NCI-H226 (cell line): ENCODE measurements at regions not wholly inside any gene's neighbourhood (a gene's known extent, or its start where the extent isn't known, plus 50 kb on each side); places are given as distances from the start of the nearest gene placed in this dataset.

Experiments
- DNase-seq: peaks from one replicate; pipeline ENCODE4 v3.0.0-alpha.2; 2015

DNA sequence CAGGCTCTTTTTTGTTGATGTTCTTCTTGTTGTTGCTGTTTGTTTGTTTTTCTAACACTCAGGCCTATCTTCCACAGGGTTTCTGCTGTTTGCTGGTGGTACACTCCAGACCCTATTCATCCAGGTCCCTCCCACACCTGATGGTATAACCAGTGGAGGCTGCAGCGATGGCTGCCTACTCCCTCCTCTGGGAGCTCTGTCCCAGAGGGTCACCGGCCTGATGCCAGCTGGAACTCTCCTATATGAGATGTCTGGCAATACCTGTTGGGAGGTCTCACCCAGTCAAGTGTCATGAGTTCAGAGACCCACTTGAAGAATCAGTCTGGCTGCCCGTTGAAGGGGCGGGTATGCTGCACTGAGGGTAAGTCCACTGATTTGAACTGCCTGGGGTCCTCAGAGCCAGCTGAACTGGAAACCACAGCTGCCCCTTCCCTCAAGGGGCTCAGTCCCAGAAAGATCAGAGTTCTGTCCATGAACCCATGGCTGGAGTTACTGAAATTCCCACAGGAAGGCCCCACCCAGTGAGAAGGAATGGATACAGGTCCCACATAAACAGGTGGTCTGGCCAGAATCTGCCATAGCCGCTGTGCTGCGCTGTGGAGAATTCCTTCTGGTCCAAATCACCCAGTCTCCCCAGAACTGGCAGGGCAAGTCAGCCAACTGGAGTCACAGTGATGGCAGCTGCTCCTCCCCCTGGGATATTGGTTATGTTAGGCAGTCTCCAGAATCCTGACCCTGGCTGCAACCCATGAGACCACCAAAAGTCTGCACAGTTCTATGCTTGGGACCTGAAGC is 664.4 kb downstream of the FRK start:
- DNase-seq, result no peak

DNA sequence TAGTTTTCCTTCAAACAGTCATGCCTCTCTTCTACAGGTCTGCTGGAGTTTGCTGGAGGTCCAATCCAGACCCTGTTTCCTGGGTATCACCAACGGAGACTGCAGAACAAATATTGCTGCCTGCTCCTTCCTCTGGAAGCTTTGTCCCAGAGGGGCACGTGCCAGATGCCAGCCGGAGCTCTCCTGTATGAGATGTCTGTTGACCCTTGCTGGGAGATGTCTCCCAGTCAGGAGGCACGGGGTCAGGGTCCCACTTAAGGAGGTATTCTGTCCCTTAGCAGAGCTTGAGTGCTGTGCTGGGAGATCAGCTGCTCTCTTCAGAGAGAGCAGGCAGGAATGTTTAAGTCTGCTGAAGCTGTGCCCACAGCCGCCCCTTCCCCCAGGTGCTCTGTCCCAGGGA is 666.9 kb downstream of the FRK start:
- no peak for DNase-seq

DNA sequence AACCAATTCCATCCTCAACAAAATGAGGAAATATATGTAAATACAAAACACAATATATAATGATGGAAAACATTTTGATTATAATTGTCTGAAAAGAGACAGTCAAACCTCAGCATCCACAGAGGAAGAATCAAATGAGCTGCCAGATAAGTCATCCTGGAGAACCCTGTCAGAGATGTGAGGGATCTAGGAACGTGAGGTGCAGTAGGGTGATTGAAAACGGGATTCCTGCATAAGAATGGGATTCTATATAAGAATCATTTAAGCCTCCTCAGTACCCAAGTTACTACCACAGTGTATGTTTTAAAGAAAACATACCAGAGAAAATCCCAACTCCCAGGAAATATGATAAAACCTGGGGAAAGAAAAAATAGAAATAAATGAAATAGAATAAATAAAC is 690.5 kb downstream of the FRK start:
- no peak for DNase-seq

DNA sequence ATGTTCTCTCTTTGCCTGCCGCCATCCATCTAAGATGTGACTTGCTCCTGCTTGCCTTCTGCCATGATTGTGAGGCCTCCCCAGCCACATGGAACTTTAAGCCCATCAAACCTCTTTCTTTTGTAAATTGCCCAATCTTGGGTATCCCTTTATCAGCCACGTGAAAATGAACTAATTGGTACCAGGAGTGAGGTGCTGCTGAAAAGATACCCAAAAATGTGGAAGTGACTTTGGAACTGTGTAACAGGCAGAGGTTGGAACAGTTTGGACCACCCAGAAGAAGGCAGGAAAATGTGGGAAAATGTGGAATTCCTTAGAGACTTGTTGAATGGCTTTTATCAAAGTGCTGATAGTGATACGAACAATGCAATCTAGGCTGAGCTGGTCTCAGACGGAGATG is 694.9 kb downstream of the FRK start:
- DNase-seq, result no peak

DNA sequence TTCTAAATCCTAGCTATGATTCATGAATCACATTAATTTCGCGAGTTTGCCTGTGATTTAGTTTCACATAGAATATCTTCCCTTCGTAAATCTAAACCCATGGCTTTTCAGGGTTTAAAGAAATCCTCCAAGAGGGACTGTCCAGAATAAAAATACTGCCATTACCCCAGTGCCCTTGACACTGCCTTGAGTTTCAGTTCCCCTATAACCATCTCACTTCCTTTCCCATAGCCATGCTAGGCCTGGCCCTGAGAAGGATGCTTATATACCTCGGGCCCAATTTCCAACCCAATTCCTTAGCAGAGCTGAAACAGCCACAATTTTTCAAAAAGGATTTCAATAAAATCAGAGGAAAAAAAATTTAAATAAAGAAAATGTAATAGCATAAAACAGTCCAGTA is 697.3 kb downstream of the FRK start:
- DNase-seq, result no peak

DNA sequence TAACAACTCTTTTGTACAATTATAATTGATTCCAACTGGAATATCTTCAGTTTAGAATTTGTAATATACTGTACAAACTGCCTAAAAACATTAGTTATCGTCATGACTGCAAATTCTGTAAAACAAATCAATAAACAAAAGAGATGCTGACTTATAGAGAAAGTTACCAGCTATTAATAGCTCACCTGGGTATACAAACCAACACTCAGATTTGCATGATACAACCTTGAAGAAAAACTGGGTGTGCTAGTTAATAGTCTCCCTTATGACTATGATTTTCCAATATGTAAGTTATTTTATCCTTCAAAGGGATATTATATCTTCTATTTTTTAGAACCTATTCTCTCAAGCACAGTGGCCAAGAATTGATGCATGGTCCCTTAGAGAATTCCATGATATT is 698.5 kb downstream of the FRK start:
- DNase-seq, result no peak

DNA sequence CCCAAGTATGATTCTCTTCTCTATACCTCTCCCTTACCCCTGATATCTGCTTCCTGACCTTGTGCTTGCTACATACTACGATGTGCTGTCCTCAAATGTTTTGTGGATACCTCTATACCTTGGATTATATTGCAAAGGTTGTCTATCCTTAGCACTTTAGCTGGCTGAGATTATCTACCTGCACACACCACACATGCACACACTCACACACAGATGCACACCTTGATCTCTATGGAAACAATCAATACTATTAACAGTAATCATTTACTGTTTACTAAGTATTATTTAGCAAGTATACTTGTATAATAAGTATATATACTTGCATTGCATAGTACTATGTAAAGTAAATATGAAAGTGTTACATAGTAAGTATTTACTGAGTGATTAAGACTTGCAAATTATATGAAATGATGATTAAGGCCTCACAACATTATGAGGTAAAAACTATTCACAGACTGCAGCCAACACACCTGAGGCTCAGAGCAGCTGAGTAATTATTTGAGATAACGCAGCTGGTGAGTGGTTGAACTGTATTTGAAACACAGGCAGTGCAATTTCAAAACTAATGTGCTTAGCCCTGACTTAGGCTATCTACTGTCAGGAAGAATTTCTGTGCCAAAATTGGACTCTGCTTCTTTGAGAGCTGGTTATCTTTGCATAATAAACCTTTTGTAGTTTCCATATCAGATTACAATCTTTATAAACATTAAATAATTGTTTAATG is 699.9 kb downstream of the FRK start:
- DNase-seq, result no peak

DNA sequence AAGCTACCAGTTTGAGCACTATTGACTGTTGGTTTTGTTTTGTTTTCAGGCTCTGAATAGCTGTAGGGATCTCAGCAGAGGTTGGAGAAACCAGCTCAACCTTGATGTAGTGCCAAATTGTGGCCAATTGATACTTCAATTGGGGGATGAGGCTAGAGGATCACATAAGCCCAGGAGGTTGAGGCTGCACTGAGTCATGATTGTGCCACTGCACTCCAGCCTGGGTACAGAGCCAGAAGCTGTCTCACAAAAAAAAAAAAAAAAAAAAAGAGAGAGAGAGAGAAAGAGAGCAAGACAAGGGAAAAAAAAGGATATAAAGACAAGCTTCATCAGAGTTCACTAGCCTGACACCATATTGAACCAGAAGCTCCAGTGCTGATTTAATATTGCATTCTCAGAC is 702.1 kb downstream of the FRK start:
- no peak for DNase-seq

DNA sequence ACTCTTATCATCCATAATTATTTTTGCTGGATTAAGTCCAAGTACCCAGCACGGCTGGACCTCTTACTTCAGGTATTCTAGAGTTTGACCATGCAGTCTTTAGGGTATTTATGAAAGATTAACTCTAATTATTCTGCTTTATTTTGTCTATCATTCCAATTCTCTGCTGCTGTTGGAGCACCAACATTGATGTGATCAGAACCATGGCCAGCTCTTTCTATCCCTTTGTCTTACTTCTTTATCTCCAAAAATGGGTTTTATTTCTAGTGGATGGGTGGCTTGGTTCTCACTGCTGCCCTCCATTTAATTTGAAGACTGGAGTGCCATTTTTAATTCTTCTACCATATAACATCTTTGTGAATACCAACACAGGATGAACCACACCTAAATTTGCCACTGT is 704.3 kb downstream of the FRK start:
- DNase-seq, result no peak

DNA sequence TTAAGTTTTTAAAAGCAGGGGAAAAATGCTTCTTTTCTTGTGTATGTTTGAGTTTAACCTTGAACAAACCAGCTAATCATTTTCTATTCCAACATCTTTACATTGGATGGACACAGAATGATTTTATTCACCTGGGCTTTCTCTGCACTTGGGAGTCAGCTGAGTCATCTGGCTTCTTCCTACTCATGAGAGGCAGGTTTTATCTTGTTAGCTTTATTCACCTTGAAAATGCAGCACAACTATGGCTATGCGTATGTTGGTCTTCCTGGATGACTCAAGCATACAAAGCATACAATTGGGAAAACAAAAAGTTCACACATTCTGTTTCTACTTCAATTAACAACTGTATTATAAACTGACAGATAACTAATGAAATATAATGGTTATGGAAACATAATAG is 737.7 kb downstream of the FRK start:
- DNase-seq, result no peak

DNA sequence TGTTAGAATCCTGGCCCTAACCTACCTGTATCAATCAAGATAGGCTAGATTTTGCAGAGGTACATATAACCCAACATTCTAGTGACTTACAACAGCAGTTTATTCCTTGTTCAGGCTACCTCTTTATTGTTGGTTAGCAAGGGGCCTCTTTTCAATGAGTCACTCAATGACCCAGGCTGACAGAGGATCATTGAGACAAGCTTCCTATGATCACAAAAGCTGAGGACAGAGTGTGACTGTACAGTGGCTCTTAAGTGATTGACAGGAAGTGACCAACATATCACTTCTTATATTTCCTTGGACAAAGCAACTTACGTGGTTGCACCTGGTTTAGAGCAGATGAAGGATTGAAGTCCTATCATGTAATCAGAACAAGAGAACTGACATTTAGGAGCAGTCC is 740.9 kb downstream of the FRK start:
- DNase-seq, result no peak

DNA sequence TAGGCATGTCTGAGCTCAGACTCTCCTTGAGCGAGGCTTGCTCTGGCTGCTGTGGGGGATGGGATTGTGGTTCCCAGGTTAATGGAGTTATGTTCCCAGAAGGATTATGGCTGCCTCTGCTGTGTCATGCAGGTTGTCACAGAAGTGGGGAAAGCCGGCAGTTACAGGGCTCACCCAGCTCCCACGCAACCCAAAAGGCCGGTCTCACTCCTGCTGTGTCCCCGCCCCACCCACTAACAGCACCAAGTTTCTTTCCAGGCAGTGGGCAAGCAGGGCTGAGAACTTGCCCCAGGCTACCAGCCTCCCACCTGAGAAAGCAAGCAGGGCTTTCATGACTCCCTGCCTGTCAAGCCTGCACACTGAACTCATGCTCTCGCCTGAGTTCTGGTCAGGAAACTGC is 750.5 kb downstream of the FRK start:
- DNase-seq, result no peak

DNA sequence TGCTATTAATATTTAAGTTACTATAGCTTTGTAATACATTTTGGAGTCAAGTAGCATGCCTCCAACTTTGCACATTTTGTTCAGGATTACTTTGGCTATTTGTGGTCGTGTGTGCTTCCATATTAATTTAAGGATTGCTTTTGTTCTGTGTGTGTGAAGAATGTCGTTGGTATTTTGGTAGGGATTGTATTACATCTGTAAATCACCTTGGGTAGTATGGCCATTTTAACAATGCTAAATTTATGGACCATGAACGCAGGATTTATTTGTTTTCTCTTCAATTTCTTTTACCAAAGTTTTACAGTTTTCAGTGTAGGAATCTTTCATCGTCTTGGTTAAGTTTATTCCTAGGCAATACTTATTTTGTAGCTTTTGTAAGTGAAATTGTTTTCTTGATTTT is 758.0 kb downstream of the FRK start:
- DNase-seq, result no peak

DNA sequence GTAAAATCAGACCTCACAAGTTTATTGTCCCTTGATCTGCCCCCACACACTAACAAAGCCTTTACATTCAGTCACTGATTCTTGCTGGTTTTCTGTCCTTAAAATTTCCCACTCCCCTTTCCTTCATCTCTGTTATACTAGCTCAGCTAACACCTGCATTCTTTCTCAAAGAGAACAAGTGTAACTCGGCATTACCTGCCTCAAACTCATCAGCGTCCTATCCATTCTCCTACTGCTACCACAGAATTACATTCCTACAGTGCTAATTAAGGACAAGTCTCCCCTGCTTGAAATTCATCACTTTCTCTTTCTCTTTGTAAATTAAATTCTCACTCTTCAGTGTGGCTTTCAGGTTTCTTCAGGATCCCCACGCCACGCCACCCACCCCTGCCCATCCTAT is 773.2 kb downstream of the FRK start:
- no peak for DNase-seq

DNA sequence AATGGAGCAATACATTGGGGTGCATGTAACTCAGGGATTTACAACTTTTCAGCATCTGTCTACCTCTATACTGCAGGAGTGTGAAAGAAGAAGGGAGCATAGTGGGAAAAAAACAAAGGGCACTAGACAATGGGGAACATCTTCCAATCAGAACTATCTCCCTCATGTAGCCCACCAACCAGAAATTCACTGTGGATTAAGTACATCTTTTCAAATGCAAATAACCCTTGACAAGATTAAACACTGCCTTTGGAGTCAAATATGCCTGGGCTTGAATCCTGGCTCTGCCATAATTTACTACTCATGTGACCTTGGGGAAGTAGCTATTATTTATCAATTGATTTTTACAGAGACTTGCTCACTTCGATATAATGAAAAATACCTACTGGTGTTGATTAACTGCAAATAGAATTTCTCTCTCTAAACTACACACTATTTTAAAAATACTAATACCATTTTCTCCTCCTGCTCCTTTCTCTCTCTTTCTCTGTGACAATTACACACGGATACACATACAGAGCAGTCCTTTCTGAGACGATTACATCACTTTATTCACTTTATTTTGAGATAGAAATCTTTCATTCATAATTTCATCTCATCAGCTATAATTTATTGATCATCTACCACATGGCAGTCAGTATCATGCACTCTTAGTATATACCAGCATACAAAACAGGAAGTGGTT is 783.7 kb downstream of the FRK start:
- DNase-seq, result no peak

DNA sequence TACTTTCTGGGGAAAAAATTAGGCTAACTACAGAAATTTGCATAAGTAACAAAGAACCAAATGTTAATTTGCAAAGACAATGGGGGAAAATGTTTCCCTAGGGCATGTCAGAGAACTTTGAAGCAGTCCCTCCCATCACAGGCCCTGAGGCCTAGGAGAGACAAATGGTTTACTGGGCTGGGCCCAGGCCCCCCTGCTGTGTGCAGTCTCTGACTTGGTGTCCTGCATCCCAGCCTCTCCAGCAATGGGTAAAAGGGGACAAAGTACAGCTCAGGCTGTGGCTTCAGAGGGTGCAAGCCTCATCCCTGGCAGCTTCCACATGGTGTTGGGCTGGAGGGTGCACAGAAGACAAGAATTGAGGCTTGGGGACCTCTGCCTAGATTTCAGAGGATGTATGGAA is 788.4 kb downstream of the FRK start:
- DNase-seq, result no peak

DNA sequence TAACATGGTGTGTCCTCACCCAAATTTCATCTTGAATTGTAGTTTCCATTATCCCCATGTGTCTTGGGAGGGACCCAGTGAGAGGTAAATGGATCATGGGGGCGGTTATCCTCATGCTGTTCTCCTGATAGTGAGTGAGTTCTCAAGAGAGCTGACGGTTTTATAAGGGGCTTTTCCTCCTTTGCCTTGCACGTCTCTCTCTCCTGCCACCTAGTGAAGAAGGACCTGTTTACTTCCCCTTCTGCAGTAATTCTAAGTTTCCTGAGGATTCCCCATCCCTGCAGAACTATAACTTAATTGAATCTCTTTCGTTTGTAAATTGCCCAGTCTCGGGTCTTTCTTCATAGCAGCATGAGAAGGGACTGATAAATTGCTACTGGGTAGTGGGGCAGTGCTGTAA is 789.3 kb downstream of the FRK start:
- DNase-seq, result no peak

DNA sequence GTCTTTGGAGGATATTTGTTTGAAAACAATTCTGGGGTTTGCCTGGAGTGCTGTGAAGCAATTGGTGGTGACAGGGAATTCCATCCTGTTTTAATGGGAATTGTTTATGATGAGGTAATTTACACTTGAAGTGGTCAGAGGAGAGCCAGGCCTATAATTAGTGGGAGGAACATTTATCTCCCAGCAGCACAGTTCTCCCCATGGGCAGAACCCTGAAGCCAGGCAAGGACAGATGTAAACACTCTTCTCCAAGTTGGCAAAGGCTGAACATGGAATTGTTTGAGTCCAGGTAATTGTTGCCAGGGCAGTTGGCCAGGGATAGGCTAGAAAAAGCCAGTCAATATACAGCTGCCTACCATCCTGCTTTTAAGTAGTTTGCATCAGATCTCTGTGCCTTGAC is 789.7 kb downstream of the FRK start:
- no peak for DNase-seq

DNA sequence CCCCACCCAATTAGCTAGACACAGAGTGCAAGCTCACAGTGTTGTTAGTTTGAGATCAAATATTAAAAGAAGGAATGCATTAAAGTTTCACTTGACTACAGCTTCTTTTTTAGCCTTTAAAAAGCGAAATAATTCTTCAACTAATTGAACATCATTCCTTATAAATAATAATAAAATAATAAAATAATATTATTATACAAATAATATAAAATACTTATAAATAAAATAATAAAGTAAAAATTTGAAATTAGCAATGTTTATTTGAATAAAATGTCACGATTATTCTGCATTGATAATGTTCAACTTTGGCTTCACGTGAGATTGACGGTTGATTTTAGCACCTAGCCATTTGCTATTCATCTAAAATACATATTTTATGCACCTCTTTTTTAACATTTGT is 819.3 kb downstream of the FRK start:
- DNase-seq, result no peak

DNA sequence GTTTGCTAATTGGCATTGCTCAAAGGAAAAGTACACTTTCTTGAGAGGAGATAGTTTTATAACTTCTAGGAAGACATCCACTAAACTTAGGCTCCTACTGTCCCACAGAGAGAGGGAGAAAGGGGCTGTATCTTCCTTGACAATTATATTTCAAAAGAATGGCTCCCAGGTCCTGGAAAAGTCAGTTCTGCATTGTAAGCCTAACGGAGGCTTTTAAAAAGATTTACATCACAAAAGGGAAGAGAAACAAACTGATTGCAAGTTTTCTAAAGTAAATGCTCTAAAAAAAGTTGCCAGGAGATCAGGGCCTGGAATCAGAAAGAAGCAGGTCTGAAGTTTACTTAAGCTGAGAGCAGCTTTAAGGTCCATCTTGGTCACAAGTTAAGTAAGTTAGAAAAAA is 839.5 kb downstream of the FRK start:
- no peak for DNase-seq

DNA sequence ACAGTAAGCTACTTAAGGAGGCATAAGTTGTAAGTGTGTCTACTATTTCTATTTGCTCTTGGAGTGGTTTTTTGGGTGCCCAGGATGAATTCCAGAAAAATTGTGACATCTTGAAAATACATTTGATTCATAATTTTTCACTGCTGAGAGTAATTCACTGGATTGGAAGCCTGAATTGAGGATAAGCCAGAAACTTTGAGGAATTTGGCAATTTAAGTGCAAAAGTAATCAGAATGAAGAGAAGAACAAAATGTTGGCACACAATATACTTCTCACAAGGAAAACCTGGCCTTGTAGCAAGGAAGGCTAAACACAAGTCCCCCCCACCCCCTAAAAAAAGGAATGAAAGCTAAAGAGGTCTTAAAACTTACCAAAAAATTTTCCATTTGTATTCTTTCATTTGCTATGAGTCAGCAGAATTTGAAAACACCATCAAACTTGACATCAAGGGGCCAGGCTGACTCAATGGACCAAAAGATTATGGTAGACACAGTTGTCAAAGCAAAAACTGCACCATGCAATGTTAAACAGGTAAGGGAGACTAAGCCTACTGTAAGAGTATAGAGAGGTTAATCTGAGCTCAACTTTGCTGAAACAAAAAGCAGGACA is 840.0 kb downstream of the FRK start:
- DNase-seq, result no peak

DNA sequence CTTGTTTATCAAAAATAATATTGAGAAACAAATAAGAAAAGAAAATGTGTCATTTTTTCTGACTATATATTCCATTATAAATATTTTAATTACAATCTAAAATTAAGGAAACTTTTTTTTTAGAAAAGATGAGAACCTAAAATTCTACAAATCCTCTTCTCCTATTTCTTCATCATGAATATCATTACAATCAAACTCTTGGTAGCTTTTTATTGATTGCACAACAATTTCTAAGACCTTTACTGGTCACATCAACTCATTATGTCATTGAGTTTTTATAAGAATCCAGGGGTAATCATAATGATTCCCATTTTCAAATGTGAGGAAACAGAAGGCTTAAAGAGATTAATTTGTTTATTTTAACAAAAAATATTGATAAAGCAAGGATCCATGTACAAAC is 841.0 kb downstream of the FRK start:
- DNase-seq, result no peak

DNA sequence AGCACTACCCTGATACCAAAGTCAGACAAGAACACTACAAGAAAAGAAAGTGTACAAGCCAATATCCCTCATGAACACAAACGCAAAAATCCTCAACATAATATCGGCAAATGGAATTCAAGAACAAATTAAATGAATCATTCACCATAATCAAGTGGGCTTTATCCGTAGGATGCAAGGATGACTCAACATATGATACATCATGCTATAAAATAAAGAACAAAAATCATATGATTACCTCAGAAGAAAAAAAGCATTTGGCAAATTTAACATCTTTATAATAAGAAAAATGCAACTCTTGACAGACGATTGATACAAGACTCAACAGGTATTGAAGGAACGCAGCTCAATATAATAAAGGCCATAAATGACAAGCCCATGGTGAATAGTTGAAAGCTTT is 843.9 kb downstream of the FRK start:
- DNase-seq, result no peak

DNA sequence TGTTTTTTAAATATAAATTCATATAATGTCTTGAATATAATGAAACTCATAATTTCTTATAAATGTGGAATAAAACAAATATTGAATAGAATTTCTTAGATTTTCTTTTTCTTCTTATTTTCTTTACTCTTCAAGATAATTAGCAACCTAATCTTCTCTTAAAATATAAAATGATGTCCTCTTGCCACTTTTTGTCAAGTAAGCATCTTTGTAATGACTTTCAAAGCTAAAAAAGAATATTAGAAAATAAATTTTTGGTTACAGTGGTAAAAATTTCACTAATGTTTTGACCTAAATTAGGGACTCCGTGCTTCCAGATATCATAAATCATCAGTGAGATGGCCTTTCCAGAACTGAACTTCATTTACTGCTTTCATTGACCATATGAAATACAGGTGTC is 846.4 kb downstream of the FRK start:
- DNase-seq, result no peak
